Stimulated activated naive CD4-positive, alpha-beta T cell treated with Interleukin-2 at 50 U/mL for 16 hours (primary cell): ENCODE measurements at regions not wholly inside any gene's neighbourhood (a gene's known extent, or its start where the extent isn't known, plus 50 kb on each side); places are given as distances from the start of the nearest gene placed in this dataset.

ENCODE experiments used
- DNase-seq: peaks from one replicate; lab custom pipeline; 2025; lab: John Stamatoyannopoulos, UW

- no peak for DNase-seq
These were observed 1031.2 kb upstream of the TMEM132C start for GRCh38 chr12:127235761-127236160.

- no peak for DNase-seq
These were observed 1030.5 kb upstream of the TMEM132C start for GRCh38 chr12:127236491-127236890.

- DNase-seq: no peak
These were observed 1029.8 kb upstream of the TMEM132C start for GRCh38 chr12:127237151-127237550.

- DNase-seq: no peak
These were observed 1028.9 kb upstream of the TMEM132C start for GRCh38 chr12:127238107-127238506.

- DNase-seq: no peak
These were observed 1027.2 kb upstream of the TMEM132C start for GRCh38 chr12:127239781-127240180.

GRCh38 chr12:127240249-127240929, 1026.6 kb upstream of the TMEM132C start:
- DNase-seq: no peak

- no peak for DNase-seq
These were observed 1025.7 kb upstream of the TMEM132C start for GRCh38 chr12:127241072-127241817.

- no peak for DNase-seq
These were observed 1022.0 kb upstream of the TMEM132C start for GRCh38 chr12:127245009-127245408.

- DNase-seq: no peak
These were observed 1021.5 kb upstream of the TMEM132C start for GRCh38 chr12:127245437-127245836.

GRCh38 chr12:127247937-127248336, 1019.0 kb upstream of the TMEM132C start:
- no peak for DNase-seq

GRCh38 chr12:127249428-127249827, 1017.5 kb upstream of the TMEM132C start:
- DNase-seq: no peak

- no peak for DNase-seq
These were observed 1013.1 kb upstream of the TMEM132C start for GRCh38 chr12:127253797-127254327.

- no peak for DNase-seq
These were observed 1012.5 kb upstream of the TMEM132C start for GRCh38 chr12:127254420-127254955.

- no peak for DNase-seq
These were observed 1009.5 kb upstream of the TMEM132C start for GRCh38 chr12:127257366-127257935.

GRCh38 chr12:127260531-127260930, 1006.4 kb upstream of the TMEM132C start:
- no peak for DNase-seq

- DNase-seq: no peak
These were observed 1006.0 kb upstream of the TMEM132C start for GRCh38 chr12:127260999-127261398.

GRCh38 chr12:127262615-127263014, 1004.4 kb upstream of the TMEM132C start:
- DNase-seq: no peak

GRCh38 chr12:127263621-127264020, 1003.3 kb upstream of the TMEM132C start:
- DNase-seq: no peak

GRCh38 chr12:127267128-127267527, 999.8 kb upstream of the TMEM132C start:
- DNase-seq: no peak

- DNase-seq: no peak
These were observed 998.8 kb upstream of the TMEM132C start for GRCh38 chr12:127268213-127268612.

- DNase-seq: no peak
These were observed 998.1 kb upstream of the TMEM132C start for GRCh38 chr12:127268706-127269425.

- DNase-seq: no peak
These were observed 996.8 kb upstream of the TMEM132C start for GRCh38 chr12:127270193-127270592.
